MM.1S (cell line): ENCODE measurements at regions not wholly inside any gene's neighbourhood (a gene's known extent, or its start where the extent isn't known, plus 50 kb on each side); places are given as distances from the start of the nearest gene placed in this dataset.

Experiments used
- CTCF ChIP-seq: fragments of 300-600 bp; sonication (generic); IDR thresholded peaks from 2 replicates; pipeline ENCODE4 v1.5.1; 2016; ENCODE audit warnings: antibody characterized with exemption, low read length, mixed read lengths
- EZH2 ChIP-seq: fragments of 300-600 bp; sonication (generic); optimal IDR thresholded peaks from 2 replicates; pipeline ENCODE3; 2017; ENCODE audit warnings: low read depth, mild to moderate bottlenecking, antibody characterized with exemption, low read length, mixed read lengths

- no peak for TF ChIP-seq CTCF
- TF ChIP-seq EZH2 = no peak
Observed at GRCh38 chr2:188659656-188660406, 314.3 kb upstream of the COL3A1 start.
